ENCODE measurements at regions not wholly inside any gene's neighbourhood (a gene's known extent, or its start where the extent isn't known, plus 50 kb on each side); places are given as distances from the start of the nearest gene placed in this dataset.

- no peaks in the 10 kb centered on the region for H3K27me3 ChIP-seq
- WGBS, 4 donors, result 92 to 100% (median 94%) methylated on average over 3 of the region's 3 CpGs
- intact Hi-C loops (cut with DNase I), result loop anchor here in 1 of 10 donors (5.0 kb wide), 1 partner anchor 481 kb away; no protein-coding TSS in a partner anchor
- H3K9me3 ChIP-seq, result no peaks in the 10 kb centered on the region
- TF ChIP-seq POLR2A (IDR thresholded peaks at IDR 0.05), result no peak
- H3K4me3 ChIP-seq, result no peak overlapping the region
- no peak overlapping the region for H3K27ac ChIP-seq
- ATAC-seq, result no peak
- DNase-seq, result no peak
- no peaks in the 10 kb centered on the region for H3K36me3 ChIP-seq
- H3K4me1 ChIP-seq, result peaks cover 0 to 8% (median 0%) of the 10 kb centered on the region in 12 donors
Observed at GRCh38 chr3:40720863-40721262, 196.1 kb downstream of the ZNF621 start.

GRCh38 chr3:40723083-40723660 is 198.4 kb downstream of the ZNF621 start:
- peaks cover 0 to 8% (median 0%) of the 10 kb centered on the region in 12 donors for H3K4me1 ChIP-seq
- intact Hi-C loops (cut with DNase I), result loop anchor here in 1 of 10 donors (5.0 kb wide), 1 partner anchor 479 kb away; no protein-coding TSS in a partner anchor
- DNase-seq, result no peak
- H3K36me3 ChIP-seq, result no peaks in the 10 kb centered on the region
- no peak overlapping the region for H3K27ac ChIP-seq
- H3K27me3 ChIP-seq, result no peaks in the 10 kb centered on the region
- no peak for ATAC-seq
- TF ChIP-seq POLR2A (IDR thresholded peaks at IDR 0.05), result no peak
- no peak for TF ChIP-seq CTCF (IDR thresholded peaks at IDR 0.05)
- H3K9me3 ChIP-seq, result peaks cover 0 to 2% (median 0%) of the 10 kb centered on the region in 12 donors
- no peak overlapping the region for H3K4me3 ChIP-seq

- H3K36me3 ChIP-seq, result no peaks in the 10 kb centered on the region
- peaks cover 0 to 4% (median 0%) of the 10 kb centered on the region in 12 donors for H3K4me1 ChIP-seq
- no peak for DNase-seq
- no peak overlapping the region for H3K27ac ChIP-seq
- H3K9me3 ChIP-seq, result peaks cover 0 to 20% (median 9%) of the 10 kb centered on the region in 12 donors
- TF ChIP-seq POLR2A (IDR thresholded peaks at IDR 0.05) (no peak), CTCF (IDR thresholded peaks at IDR 0.05) (no peak)
- H3K27me3 ChIP-seq, result no peaks in the 10 kb centered on the region
- H3K4me3 ChIP-seq, result no peak overlapping the region
- ATAC-seq, result no peak
- intact Hi-C loops (cut with DNase I), result no loop called here
Observed at GRCh38 chr3:40725031-40725430, 200.3 kb downstream of the ZNF621 start.

GRCh38 chr3:40731445-40731844 is 206.7 kb downstream of the ZNF621 start:
- H3K9me3 ChIP-seq, result peaks cover 0 to 45% (median 16%) of the 10 kb centered on the region in 12 donors
- DNase-seq (no peak), ATAC-seq (no peak)
- H3K36me3 ChIP-seq, result no peaks in the 10 kb centered on the region
- WGBS, 4 donors, result 65 to 73% (median 71%) methylated on average over 1 of the region's 1 CpG
- TF ChIP-seq CTCF (IDR thresholded peaks at IDR 0.05), result no peak
- TF ChIP-seq POLR2A (IDR thresholded peaks at IDR 0.05), result no peak
- intact Hi-C loops (cut with DNase I), result no loop called here
- H3K4me3 ChIP-seq, result no peak overlapping the region
- H3K27me3 ChIP-seq, result no peaks in the 10 kb centered on the region
- no peak overlapping the region for H3K27ac ChIP-seq
- H3K4me1 ChIP-seq, result no peaks in the 10 kb centered on the region

- Histone ChIP-seq H3K27ac (no peak overlapping the region), H3K9me3 (peaks cover 0 to 9% (median 0%) of the 10 kb centered on the region in 12 donors), H3K27me3 (no peaks in the 10 kb centered on the region), H3K4me3 (no peak overlapping the region), H3K4me1 (peaks cover 0 to 4% (median 0%) of the 10 kb centered on the region in 12 donors), H3K36me3 (no peaks in the 10 kb centered on the region)
- DNase-seq (no peak), ATAC-seq (no peak)
- TF ChIP-seq CTCF (IDR thresholded peaks at IDR 0.05) (no peak), POLR2A (IDR thresholded peaks at IDR 0.05) (no peak)
- intact Hi-C loops (cut with DNase I), result no loop called here
- 80 to 89% (median 85%) methylated on average over 3 of the region's 3 CpGs for WGBS, 4 donors
Observed at GRCh38 chr3:40736943-40737342, 212.2 kb downstream of the ZNF621 start.

All from heart left ventricle (tissue), 16 donors.